HEK293 (cell line): ENCODE measurements at regions not wholly inside any gene's neighbourhood (a gene's known extent, or its start where the extent isn't known, plus 50 kb on each side); places are given as distances from the start of the nearest gene placed in this dataset.

Experiments used
- HOXA7 ChIP-seq: sonication (generic); formaldehyde crosslinking; IDR thresholded peaks from 2 replicates; pipeline ENCODE4 v1.8.1; 2022; ENCODE audit warnings: missing genetic modification reagents, borderline replicate concordance
- TCF7L2 ChIP-seq: IDR thresholded peaks from 2 replicates; pipeline ENCODE4 v1.6.1; 2011; ENCODE audit warnings: low read depth, mild to moderate bottlenecking, inconsistent platforms, low read length, moderate library complexity, borderline replicate concordance
- ZNF138 ChIP-seq: fragments of 450-650 bp; formaldehyde crosslinking; IDR thresholded peaks from 2 replicates; pipeline ENCODE4 v1.5.1; 2016; ENCODE audit warnings: missing biosample characterization, missing genetic modification characterization, borderline replicate concordance
- ZNF514 ChIP-seq: fragments of 450-650 bp; formaldehyde crosslinking; IDR thresholded peaks from 2 replicates; pipeline ENCODE4 v1.5.1; 2016; ENCODE audit warnings: missing biosample characterization, missing genetic modification characterization
- ZSCAN18 ChIP-seq: fragments of 450-650 bp; formaldehyde crosslinking; IDR thresholded peaks from 2 replicates; pipeline ENCODE4 v1.5.1; 2016; ENCODE audit warnings: missing biosample characterization, missing genetic modification characterization
- TF ChIP-seq, protein P1 (sequence below): fragments of 450-650 bp; formaldehyde crosslinking; IDR thresholded peaks from 2 replicates; pipeline ENCODE4 v1.5.1; 2016; ENCODE audit warnings: missing biosample characterization, missing genetic modification characterization
- TF ChIP-seq, protein P2 (sequence below): fragments of 450-650 bp; formaldehyde crosslinking; IDR thresholded peaks from 2 replicates; pipeline ENCODE4 v1.5.1; 2017; ENCODE audit warnings: missing biosample characterization, mild to moderate bottlenecking, missing genetic modification characterization, moderate library complexity
- TF ChIP-seq, protein P3 (sequence below): fragments of 450-650 bp; formaldehyde crosslinking; IDR thresholded peaks from 2 replicates; pipeline ENCODE4 v1.5.1; 2016; ENCODE audit warnings: missing biosample characterization, missing genetic modification characterization, low read depth
- TF ChIP-seq, protein P4 (sequence below): fragments of 450-650 bp; formaldehyde crosslinking; IDR thresholded peaks from 2 replicates; pipeline ENCODE4 v1.5.1; 2016; ENCODE audit warnings: missing biosample characterization, missing genetic modification characterization

DNA sequence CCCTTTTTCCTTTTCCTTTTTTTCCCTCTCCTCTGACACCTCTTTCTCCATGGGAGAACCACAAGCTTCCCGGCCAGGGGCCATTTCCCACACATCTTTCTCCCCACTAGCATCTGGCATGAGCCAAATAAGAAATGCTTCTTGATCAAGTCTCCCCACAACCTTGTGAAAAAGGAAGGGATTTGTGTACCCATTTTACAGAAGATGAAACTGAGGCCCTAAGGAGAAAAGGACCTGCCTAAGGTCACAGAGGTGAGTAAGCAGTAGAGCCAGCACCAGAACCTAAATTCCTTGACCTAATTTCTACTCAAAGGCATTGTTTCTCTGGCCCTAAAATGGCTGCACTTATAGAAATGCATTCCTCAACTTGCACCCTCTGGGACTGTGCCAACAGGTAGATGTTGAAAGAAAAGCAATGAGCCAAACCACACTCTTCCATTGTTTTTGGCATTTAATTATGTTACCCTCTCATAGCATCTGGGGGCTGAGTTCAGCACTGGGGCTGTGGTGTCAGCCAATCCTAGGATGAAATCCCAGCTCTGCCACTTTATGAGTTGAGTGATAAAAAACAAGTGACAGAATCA lies 81.7 kb upstream of the TLE3 start:
- TF ChIP-seq, protein P1, sequence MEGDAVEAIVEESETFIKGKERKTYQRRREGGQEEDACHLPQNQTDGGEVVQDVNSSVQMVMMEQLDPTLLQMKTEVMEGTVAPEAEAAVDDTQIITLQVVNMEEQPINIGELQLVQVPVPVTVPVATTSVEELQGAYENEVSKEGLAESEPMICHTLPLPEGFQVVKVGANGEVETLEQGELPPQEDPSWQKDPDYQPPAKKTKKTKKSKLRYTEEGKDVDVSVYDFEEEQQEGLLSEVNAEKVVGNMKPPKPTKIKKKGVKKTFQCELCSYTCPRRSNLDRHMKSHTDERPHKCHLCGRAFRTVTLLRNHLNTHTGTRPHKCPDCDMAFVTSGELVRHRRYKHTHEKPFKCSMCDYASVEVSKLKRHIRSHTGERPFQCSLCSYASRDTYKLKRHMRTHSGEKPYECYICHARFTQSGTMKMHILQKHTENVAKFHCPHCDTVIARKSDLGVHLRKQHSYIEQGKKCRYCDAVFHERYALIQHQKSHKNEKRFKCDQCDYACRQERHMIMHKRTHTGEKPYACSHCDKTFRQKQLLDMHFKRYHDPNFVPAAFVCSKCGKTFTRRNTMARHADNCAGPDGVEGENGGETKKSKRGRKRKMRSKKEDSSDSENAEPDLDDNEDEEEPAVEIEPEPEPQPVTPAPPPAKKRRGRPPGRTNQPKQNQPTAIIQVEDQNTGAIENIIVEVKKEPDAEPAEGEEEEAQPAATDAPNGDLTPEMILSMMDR (tag by site-specific recombination): no peak
- TF ChIP-seq, protein P2, sequence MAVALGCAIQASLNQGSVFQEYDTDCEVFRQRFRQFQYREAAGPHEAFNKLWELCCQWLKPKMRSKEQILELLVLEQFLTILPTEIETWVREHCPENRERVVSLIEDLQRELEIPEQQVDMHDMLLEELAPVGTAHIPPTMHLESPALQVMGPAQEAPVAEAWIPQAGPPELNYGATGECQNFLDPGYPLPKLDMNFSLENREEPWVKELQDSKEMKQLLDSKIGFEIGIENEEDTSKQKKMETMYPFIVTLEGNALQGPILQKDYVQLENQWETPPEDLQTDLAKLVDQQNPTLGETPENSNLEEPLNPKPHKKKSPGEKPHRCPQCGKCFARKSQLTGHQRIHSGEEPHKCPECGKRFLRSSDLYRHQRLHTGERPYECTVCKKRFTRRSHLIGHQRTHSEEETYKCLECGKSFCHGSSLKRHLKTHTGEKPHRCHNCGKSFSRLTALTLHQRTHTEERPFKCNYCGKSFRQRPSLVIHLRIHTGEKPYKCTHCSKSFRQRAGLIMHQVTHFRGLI (tag by site-specific recombination): no peak
- TF ChIP-seq, protein P3, sequence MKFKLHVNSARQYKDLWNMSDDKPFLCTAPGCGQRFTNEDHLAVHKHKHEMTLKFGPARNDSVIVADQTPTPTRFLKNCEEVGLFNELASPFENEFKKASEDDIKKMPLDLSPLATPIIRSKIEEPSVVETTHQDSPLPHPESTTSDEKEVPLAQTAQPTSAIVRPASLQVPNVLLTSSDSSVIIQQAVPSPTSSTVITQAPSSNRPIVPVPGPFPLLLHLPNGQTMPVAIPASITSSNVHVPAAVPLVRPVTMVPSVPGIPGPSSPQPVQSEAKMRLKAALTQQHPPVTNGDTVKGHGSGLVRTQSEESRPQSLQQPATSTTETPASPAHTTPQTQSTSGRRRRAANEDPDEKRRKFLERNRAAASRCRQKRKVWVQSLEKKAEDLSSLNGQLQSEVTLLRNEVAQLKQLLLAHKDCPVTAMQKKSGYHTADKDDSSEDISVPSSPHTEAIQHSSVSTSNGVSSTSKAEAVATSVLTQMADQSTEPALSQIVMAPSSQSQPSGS (tag by site-specific recombination): no peak
- TF ChIP-seq HOXA7 (CRISPR knock-in tag) (no peak), ZSCAN18 (no peak), ZNF514 (no peak), ZNF138 (tag by site-specific recombination) (no peak), TCF7L2 (no peak)
- TF ChIP-seq, protein P4, sequence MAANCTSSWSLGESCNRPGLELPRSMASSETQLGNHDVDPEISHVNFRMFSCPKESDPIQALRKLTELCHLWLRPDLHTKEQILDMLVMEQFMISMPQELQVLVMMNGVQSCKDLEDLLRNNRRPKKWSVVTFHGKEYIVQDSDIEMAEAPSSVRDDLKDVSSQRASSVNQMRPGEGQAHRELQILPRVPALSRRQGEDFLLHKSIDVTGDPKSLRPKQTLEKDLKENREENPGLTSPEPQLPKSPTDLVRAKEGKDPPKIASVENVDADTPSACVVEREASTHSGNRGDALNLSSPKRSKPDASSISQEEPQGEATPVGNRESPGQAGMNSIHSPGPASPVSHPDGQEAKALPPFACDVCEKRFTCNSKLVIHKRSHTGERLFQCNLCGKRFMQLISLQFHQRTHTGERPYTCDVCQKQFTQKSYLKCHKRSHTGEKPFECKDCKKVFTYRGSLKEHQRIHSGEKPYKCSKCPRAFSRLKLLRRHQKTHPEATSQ: no peak
